Vagina (tissue), 2 donors: ENCODE measurements at regions not wholly inside any gene's neighbourhood (a gene's known extent, or its start where the extent isn't known, plus 50 kb on each side); places are given as distances from the start of the nearest gene placed in this dataset.

ENCODE experiments used
- CTCF ChIP-seq, 3 experiments: fragments of 450-650 bp in 2 of 3; fragments of 200-600 bp in 1 of 3; sonication (generic) in 1 of 3; IDR thresholded peaks; one replicate each; pipeline ENCODE4 v1.5.1; 2017 to 2019; ENCODE audit warnings: antibody characterized with exemption in 3 of 3, mild to moderate bottlenecking in 2 of 3, moderate library complexity in 2 of 3
- POLR2A ChIP-seq, 2 donors: fragments of 450-650 bp; IDR thresholded peaks; one replicate each; pipeline ENCODE4 v1.6.1; 2017; ENCODE audit warnings: antibody characterized with exemption in 2 of 2, mild to moderate bottlenecking in 2 of 2, moderate library complexity in 2 of 2

GRCh38 chr5:3121813-3122212 lies 370.3 kb upstream of the IRX2 start:
- TF ChIP-seq CTCF (IDR thresholded peaks at IDR 0.05) (no peak), POLR2A (IDR thresholded peaks at IDR 0.05) (no peak)
